ENCODE measurements at regions not wholly inside any gene's neighbourhood (a gene's known extent, or its start where the extent isn't known, plus 50 kb on each side); places are given as distances from the start of the nearest gene placed in this dataset.
"Not testable (repeated sequence)": the region's sequence is repeated elsewhere in the genome, so short reads cannot be mapped to it uniquely, and the experiment has no call there.

GRCh38 chr5:61215996-61216395, 53.7 kb upstream of the SMIM15 start:
- no peak for DNase-seq

- no peak for DNase-seq
Observed at GRCh38 chr5:61216741-61217140, 54.5 kb upstream of the SMIM15 start.

- DNase-seq: no peak
Observed at GRCh38 chr5:61217214-61217613, 54.9 kb upstream of the SMIM15 start.

- no peak for DNase-seq
Observed at GRCh38 chr5:61228229-61228628, 66.0 kb upstream of the SMIM15 start.

- DNase-seq: no peak
Observed at GRCh38 chr5:61228691-61229280, 66.5 kb upstream of the SMIM15 start.

- DNase-seq: no peak
Observed at GRCh38 chr5:61229416-61229815, 67.1 kb upstream of the SMIM15 start.

GRCh38 chr5:61230492-61230891, 68.2 kb upstream of the SMIM15 start:
- DNase-seq: no peak

- no peak for DNase-seq
Observed at GRCh38 chr5:61231813-61232212, 69.5 kb upstream of the SMIM15 start.

- DNase-seq: no peak
Observed at GRCh38 chr5:61232490-61233050, 70.3 kb upstream of the SMIM15 start.

GRCh38 chr5:61234019-61234418, 71.8 kb upstream of the SMIM15 start:
- no peak for DNase-seq

GRCh38 chr5:61236715-61237114, 74.4 kb upstream of the SMIM15 start:
- not testable (repeated sequence) for DNase-seq

GRCh38 chr5:61245486-61245885, 83.2 kb upstream of the SMIM15 start:
- peak; percentile 42 for DNase-seq

GRCh38 chr5:61245936-61246335, 83.7 kb upstream of the SMIM15 start:
- DNase-seq: peak; percentile 35

GRCh38 chr5:61246768-61247307, 84.6 kb upstream of the SMIM15 start:
- no peak for DNase-seq

- no peak for DNase-seq
Observed at GRCh38 chr5:61251874-61252642, 80.0 kb upstream of the ZSWIM6 start.

GRCh38 chr5:61252643-61252925, 79.5 kb upstream of the ZSWIM6 start:
- DNase-seq: no peak

GRCh38 chr5:61253547-61253946, 78.5 kb upstream of the ZSWIM6 start:
- no peak for DNase-seq

- DNase-seq: no peak
Observed at GRCh38 chr5:61254969-61255555, 77.0 kb upstream of the ZSWIM6 start.

GRCh38 chr5:61256474-61256873, 75.6 kb upstream of the ZSWIM6 start:
- no peak for DNase-seq

GRCh38 chr5:61257421-61257820, 74.6 kb upstream of the ZSWIM6 start:
- no peak for DNase-seq

GRCh38 chr5:61261136-61261535, 70.9 kb upstream of the ZSWIM6 start:
- DNase-seq: no peak

- no peak for DNase-seq
Observed at GRCh38 chr5:61262080-61262479, 70.0 kb upstream of the ZSWIM6 start.

- no peak for DNase-seq
Observed at GRCh38 chr5:61263072-61263471, 69.0 kb upstream of the ZSWIM6 start.

Measured in left hindlimb (tissue), 1 donor.